GM12878 (cell line): ENCODE measurements at regions not wholly inside any gene's neighbourhood (a gene's known extent, or its start where the extent isn't known, plus 50 kb on each side); places are given as distances from the start of the nearest gene placed in this dataset.

Experiments used
- CTCF ChIP-seq, 3 experiments: IDR thresholded peaks in 2 of 3; conservative IDR thresholded peaks in 1 of 3; 2 replicates each; pipeline ENCODE4 v1.5.1; 2011; ENCODE audit warnings: low read depth in 3 of 3, low read length in 3 of 3, mild to moderate bottlenecking in 3 of 3, control low read depth in 2 of 3, moderate library complexity in 2 of 3, inconsistent platforms in 1 of 3, mixed read lengths in 1 of 3; ENCODE audit not compliant: control insufficient read depth in 2 of 3, insufficient read depth in 1 of 3; ENCODE audit errors: extremely low read depth in 1 of 3
- DPF2 ChIP-seq: fragments of 450-650 bp; IDR thresholded peaks from 2 replicates; pipeline ENCODE4 v1.6.1; 2017; ENCODE audit warnings: mild to moderate bottlenecking
- ELK1 ChIP-seq: IDR thresholded peaks from 2 replicates; pipeline ENCODE4 v1.6.1; 2012; ENCODE audit warnings: low read depth, low read length, improper control_type of control experiment
- FOXM1 ChIP-seq: IDR thresholded peaks from 2 replicates; pipeline ENCODE4 v1.6.1; 2012; ENCODE audit warnings: low read depth, mild to moderate bottlenecking, inconsistent platforms, low read length, moderate library complexity
- GABPA ChIP-seq: IDR thresholded peaks from 2 replicates; pipeline ENCODE4 v1.6.1; 2014; ENCODE audit warnings: antibody characterized with exemption, low read depth, mild to moderate bottlenecking, inconsistent platforms
- MAX ChIP-seq: IDR thresholded peaks from 2 replicates; pipeline ENCODE4 v1.6.1; 2012; ENCODE audit warnings: low read depth, low read length, improper control_type of control experiment
- NRF1 ChIP-seq: conservative IDR thresholded peaks from 2 replicates; pipeline ENCODE4 v1.6.1; 2011; ENCODE audit warnings: mild to moderate bottlenecking, low read depth, low read length, improper control_type of control experiment
- POLR2A ChIP-seq: IDR thresholded peaks from 2 replicates; pipeline ENCODE4 v1.6.1; 2011; ENCODE audit warnings: low read depth, mild to moderate bottlenecking, low read length
- RAD21 ChIP-seq: IDR thresholded peaks from 2 replicates; pipeline ENCODE4 v1.6.1; 2011; ENCODE audit warnings: mild to moderate bottlenecking, low read depth, low read length, moderate library complexity; ENCODE audit not compliant: insufficient read depth
- TCF7 ChIP-seq: IDR thresholded peaks from 2 replicates; pipeline ENCODE4 v1.6.1; 2014; ENCODE audit warnings: antibody characterized with exemption, borderline replicate concordance
- TF ChIP-seq, protein P1 (sequence below): fragments of 450-650 bp; formaldehyde crosslinking; IDR thresholded peaks from 2 replicates; pipeline ENCODE4 v1.5.0; 2022; ENCODE audit warnings: mild to moderate bottlenecking, missing genetic modification characterization

DNA sequence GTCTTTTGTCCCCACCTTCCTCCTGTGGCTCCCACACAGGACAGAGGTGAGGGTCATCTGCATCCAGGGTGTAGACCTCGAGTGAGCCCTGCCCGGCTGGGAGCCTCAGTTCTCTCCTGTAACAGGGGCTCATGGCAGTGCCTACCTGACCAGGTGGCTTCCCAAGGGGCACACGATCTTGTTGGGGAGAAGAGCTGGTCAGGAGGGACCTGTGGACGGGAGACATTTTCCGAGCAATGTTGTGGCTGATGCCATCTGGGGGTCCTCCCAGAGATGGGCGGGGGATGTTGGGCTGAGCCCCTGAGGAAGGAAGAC lies 51.9 kb downstream of the CEBPB start:
- TF ChIP-seq CTCF (IDR thresholded peaks at IDR 0.05 in 2 of 3, conservative IDR thresholded peaks at IDR 0.05 in 1 of 3; ENCODE audit: control insufficient read depth in 2 of 3, extremely low read depth in 1 of 3, insufficient read depth in 1 of 3, low read depth in 3 of 3, low read length in 3 of 3) (no peak), TCF7 (no peak), RAD21 (no peak), MAX (no peak), DPF2 (no peak), POLR2A (no peak), GABPA (no peak), ELK1 (no peak), NRF1 (no peak), FOXM1 (no peak)
- TF ChIP-seq, protein P1, sequence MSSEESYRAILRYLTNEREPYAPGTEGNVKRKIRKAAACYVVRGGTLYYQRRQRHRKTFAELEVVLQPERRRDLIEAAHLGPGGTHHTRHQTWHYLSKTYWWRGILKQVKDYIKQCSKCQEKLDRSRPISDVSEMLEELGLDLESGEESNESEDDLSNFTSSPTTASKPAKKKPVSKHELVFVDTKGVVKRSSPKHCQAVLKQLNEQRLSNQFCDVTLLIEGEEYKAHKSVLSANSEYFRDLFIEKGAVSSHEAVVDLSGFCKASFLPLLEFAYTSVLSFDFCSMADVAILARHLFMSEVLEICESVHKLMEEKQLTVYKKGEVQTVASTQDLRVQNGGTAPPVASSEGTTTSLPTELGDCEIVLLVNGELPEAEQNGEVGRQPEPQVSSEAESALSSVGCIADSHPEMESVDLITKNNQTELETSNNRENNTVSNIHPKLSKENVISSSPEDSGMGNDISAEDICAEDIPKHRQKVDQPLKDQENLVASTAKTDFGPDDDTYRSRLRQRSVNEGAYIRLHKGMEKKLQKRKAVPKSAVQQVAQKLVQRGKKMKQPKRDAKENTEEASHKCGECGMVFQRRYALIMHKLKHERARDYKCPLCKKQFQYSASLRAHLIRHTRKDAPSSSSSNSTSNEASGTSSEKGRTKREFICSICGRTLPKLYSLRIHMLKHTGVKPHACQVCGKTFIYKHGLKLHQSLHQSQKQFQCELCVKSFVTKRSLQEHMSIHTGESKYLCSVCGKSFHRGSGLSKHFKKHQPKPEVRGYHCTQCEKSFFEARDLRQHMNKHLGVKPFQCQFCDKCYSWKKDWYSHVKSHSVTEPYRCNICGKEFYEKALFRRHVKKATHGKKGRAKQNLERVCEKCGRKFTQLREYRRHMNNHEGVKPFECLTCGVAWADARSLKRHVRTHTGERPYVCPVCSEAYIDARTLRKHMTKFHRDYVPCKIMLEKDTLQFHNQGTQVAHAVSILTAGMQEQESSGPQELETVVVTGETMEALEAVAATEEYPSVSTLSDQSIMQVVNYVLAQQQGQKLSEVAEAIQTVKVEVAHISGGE (CRISPR knock-in tag): no peak
